GM18868 (cell line): ENCODE measurements at regions not wholly inside any gene's neighbourhood (a gene's known extent, or its start where the extent isn't known, plus 50 kb on each side); places are given as distances from the start of the nearest gene placed in this dataset.

Experiments used
- ATAC-seq: cut with Tn5 transposase; IDR thresholded peaks from one replicate; pipeline ENCODE4 v1.9.1; 2021; ENCODE audit warnings: mild to moderate bottlenecking, moderate library complexity; ENCODE audit not compliant: unreplicated experiment

GRCh38 chr18:78169174-78169864 is 810.3 kb upstream of the SALL3 start:
- ATAC-seq: no peak

GRCh38 chr18:78171954-78172353 is 807.7 kb upstream of the SALL3 start:
- ATAC-seq: no peak

GRCh38 chr18:78174737-78175136 is 804.9 kb upstream of the SALL3 start:
- ATAC-seq: no peak

GRCh38 chr18:78178812-78179211 is 800.8 kb upstream of the SALL3 start:
- ATAC-seq: no peak

- ATAC-seq: no peak
These were observed 798.9 kb upstream of the SALL3 start for GRCh38 chr18:78180741-78181140.

- ATAC-seq: no peak
These were observed 795.8 kb upstream of the SALL3 start for GRCh38 chr18:78183815-78184214.

- ATAC-seq: no peak
These were observed 788.3 kb upstream of the SALL3 start for GRCh38 chr18:78191276-78191675.

GRCh38 chr18:78192054-78192453 is 787.6 kb upstream of the SALL3 start:
- ATAC-seq: no peak

- no peak for ATAC-seq
These were observed 783.3 kb upstream of the SALL3 start for GRCh38 chr18:78196280-78196679.

- ATAC-seq: no peak
These were observed 780.6 kb upstream of the SALL3 start for GRCh38 chr18:78199002-78199401.

- no peak for ATAC-seq
These were observed 780.0 kb upstream of the SALL3 start for GRCh38 chr18:78199611-78200010.

GRCh38 chr18:78207942-78208341 is 771.7 kb upstream of the SALL3 start:
- ATAC-seq: no peak

- no peak for ATAC-seq
These were observed 771.2 kb upstream of the SALL3 start for GRCh38 chr18:78208461-78208860.

GRCh38 chr18:78213361-78213994 is 766.1 kb upstream of the SALL3 start:
- ATAC-seq: no peak

GRCh38 chr18:78221496-78221895 is 758.1 kb upstream of the SALL3 start:
- no peak for ATAC-seq

- no peak for ATAC-seq
These were observed 750.6 kb upstream of the SALL3 start for GRCh38 chr18:78228974-78229373.

- no peak for ATAC-seq
These were observed 748.7 kb upstream of the SALL3 start for GRCh38 chr18:78230911-78231310.

- ATAC-seq: no peak
These were observed 747.4 kb upstream of the SALL3 start for GRCh38 chr18:78232196-78232595.

- no peak for ATAC-seq
These were observed 741.8 kb upstream of the SALL3 start for GRCh38 chr18:78237864-78238263.

- no peak for ATAC-seq
These were observed 741.1 kb upstream of the SALL3 start for GRCh38 chr18:78238404-78239089.

GRCh38 chr18:78239090-78239457 is 740.5 kb upstream of the SALL3 start:
- ATAC-seq: no peak

- no peak for ATAC-seq
These were observed 739.5 kb upstream of the SALL3 start for GRCh38 chr18:78240101-78240500.
